NB4 (cell line): ENCODE measurements at regions not wholly inside any gene's neighbourhood (a gene's known extent, or its start where the extent isn't known, plus 50 kb on each side); places are given as distances from the start of the nearest gene placed in this dataset.

Experiments
- CTCF ChIP-seq: IDR thresholded peaks from one replicate; pipeline ENCODE4 v1.5.1; 2012; ENCODE audit warnings: low read depth, low read length
- MAX ChIP-seq: IDR thresholded peaks from 2 replicates; pipeline ENCODE4 v1.6.1; 2011; ENCODE audit warnings: low read depth, low read length
- POLR2A ChIP-seq: IDR thresholded peaks from 2 replicates; pipeline ENCODE4 v1.6.1; 2011; ENCODE audit warnings: mild to moderate bottlenecking; ENCODE audit not compliant: insufficient read length; ENCODE audit errors: extremely low read depth

DNA sequence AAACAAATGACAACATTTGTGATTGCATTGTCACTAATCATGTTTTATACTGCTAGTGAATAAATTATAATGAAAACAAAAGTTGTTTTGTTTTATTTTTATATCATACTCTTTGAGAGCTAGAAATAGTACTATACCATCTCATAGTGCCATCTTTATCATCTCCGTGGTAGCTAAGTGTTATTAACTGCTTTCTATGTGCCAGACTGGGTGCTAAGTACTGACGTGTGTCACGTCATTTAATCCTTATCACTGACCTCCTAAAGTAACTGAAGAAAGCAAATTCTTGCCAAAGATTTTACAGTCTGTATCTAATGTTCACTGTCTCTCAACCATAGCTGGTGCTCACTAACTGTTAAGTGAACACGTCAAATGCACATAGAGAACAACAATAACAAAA, 99.5 kb upstream of the CNTN3 start:
- TF ChIP-seq POLR2A (no peak), CTCF (no peak), MAX (no peak)
